IMR-90 (cell line): ENCODE measurements at regions not wholly inside any gene's neighbourhood (a gene's known extent, or its start where the extent isn't known, plus 50 kb on each side); places are given as distances from the start of the nearest gene placed in this dataset.

Source experiments
- ATAC-seq: fragments of 200-7000 bp; cut with Tn5 transposase; 2 replicates; pipeline ENCODE4 v1.9.1; 2020; ENCODE audit warnings: low read depth, mild to moderate bottlenecking, moderate library complexity
- BruUV-seq: library from RNA; stranded (reverse); fragments of 400-500 nt; replicated peaks from 2 replicates; lab custom pipeline; 2021; lab: Mats Ljungman, UMichigan
- CTCF ChIA-PET: fragments of 300-600 bp; formaldehyde crosslinking; extraction: SDS; loops from one replicate; lab custom pipeline; 2021; ENCODE audit warnings: antibody characterized with exemption; lab: Yijun Ruan, JAX
- POLR2A ChIA-PET: fragments of 300-600 bp; sonication (Branson Sonifier 250); formaldehyde crosslinking; loops from one replicate; lab custom pipeline; 2022; ENCODE audit warnings: antibody characterized with exemption; ENCODE audit not compliant: unreplicated experiment; lab: Charles Lee
- DNase-seq: peaks from one replicate; pipeline ENCODE4 v3.0.0; 2013
- H2AFZ ChIP-seq: replicated peaks from 2 replicates; pipeline ENCODE3; 2013; ENCODE audit warnings: low read length, mild to moderate bottlenecking; ENCODE audit not compliant: poor library complexity
- H2AK5ac ChIP-seq: 2 replicates; pipeline ENCODE4 v1.6.1; 2013; ENCODE audit warnings: low read depth, low read length, inconsistent platforms
- H2AK9ac ChIP-seq: replicated peaks from 2 replicates; pipeline ENCODE3; 2013; ENCODE audit warnings: mild to moderate bottlenecking, low read depth, low read length, moderate library complexity; ENCODE audit not compliant: poor library complexity
- H2BK120ac ChIP-seq: 2 replicates; pipeline ENCODE4 v1.6.1; 2013; ENCODE audit warnings: low read depth, low read length, inconsistent platforms
- H2BK15ac ChIP-seq: 3 replicates; pipeline ENCODE4 v1.6.1; 2013; ENCODE audit warnings: low read depth, low read length, inconsistent platforms
- H2BK20ac ChIP-seq: 2 replicates; pipeline ENCODE4 v1.6.1; 2013; ENCODE audit warnings: low read depth, mild to moderate bottlenecking, inconsistent platforms, low read length, moderate library complexity
- H2BK5ac ChIP-seq: 2 replicates; pipeline ENCODE4 v1.6.1; 2013; ENCODE audit warnings: mild to moderate bottlenecking, low read depth, low read length, inconsistent platforms; ENCODE audit not compliant: poor library complexity, severe bottlenecking
- H3K14ac ChIP-seq: replicated peaks from 2 replicates; pipeline ENCODE4 v1.6.1; 2013; ENCODE audit warnings: low read depth, low read length, inconsistent platforms
- H3K18ac ChIP-seq: 2 replicates; pipeline ENCODE4 v1.6.1; 2013; ENCODE audit warnings: low read depth, low read length, control low read depth
- H3K23ac ChIP-seq: 2 replicates; pipeline ENCODE4 v1.6.1; 2013; ENCODE audit warnings: low read depth, low read length, inconsistent platforms
- H3K27ac ChIP-seq: 2 replicates; pipeline ENCODE4 v1.5.1; 2013; ENCODE audit warnings: mild to moderate bottlenecking, control low read depth, low read length; ENCODE audit not compliant: insufficient read depth
- H3K27me3 ChIP-seq: 2 replicates; pipeline ENCODE4 v1.6.1; 2013; ENCODE audit warnings: low read length; ENCODE audit not compliant: control insufficient read depth, insufficient read depth
- H3K36me3 ChIP-seq: 2 replicates; pipeline ENCODE4 v1.6.1; 2013; ENCODE audit warnings: low read length, mixed read lengths; ENCODE audit not compliant: control insufficient read depth, insufficient read depth
- H3K4ac ChIP-seq: 2 replicates; pipeline ENCODE4 v1.6.1; 2013; ENCODE audit warnings: low read depth, low read length, inconsistent platforms
- H3K4me1 ChIP-seq: 2 replicates; pipeline ENCODE4 v1.6.1; 2013; ENCODE audit warnings: low read length, mixed read lengths; ENCODE audit not compliant: control insufficient read depth, insufficient read depth
- H3K4me2 ChIP-seq: 2 replicates; pipeline ENCODE4 v1.6.1; 2013; ENCODE audit warnings: low read depth, mild to moderate bottlenecking, control low read depth, low read length, moderate library complexity
- H3K4me3 ChIP-seq: 2 replicates; pipeline ENCODE4 v1.5.1; 2013; ENCODE audit warnings: low read depth, mild to moderate bottlenecking, control low read depth, low read length, moderate library complexity; ENCODE audit not compliant: insufficient read depth
- H3K56ac ChIP-seq: 2 replicates; pipeline ENCODE4 v1.6.1; 2013; ENCODE audit warnings: low read length, inconsistent platforms; ENCODE audit not compliant: insufficient read depth; ENCODE audit errors: extremely low read depth
- H3K79me1 ChIP-seq, 2 experiments: 2 replicates each; pipeline ENCODE4 v1.6.1; 2013; ENCODE audit warnings: low read length in 2 of 2, inconsistent platforms in 1 of 2, low read depth in 1 of 2
- H3K9ac ChIP-seq: 2 replicates; pipeline ENCODE4 v1.6.1; 2013; ENCODE audit warnings: low read depth, low read length, control low read depth
- H3K9me1 ChIP-seq: 2 replicates; pipeline ENCODE4 v1.6.1; 2013; ENCODE audit warnings: low read length, inconsistent platforms; ENCODE audit not compliant: insufficient read depth
- H3K9me3 ChIP-seq: 2 replicates; pipeline ENCODE4 v1.6.1; 2013; ENCODE audit warnings: low read length; ENCODE audit not compliant: control insufficient read depth, insufficient read depth
- H4K20me1 ChIP-seq: 2 replicates; pipeline ENCODE4 v1.6.1; 2013; ENCODE audit warnings: low read length, inconsistent platforms; ENCODE audit not compliant: insufficient read depth
- H4K5ac ChIP-seq: 2 replicates; pipeline ENCODE4 v1.6.1; 2013; ENCODE audit warnings: mild to moderate bottlenecking, low read depth, low read length, control low read depth
- H4K8ac ChIP-seq, 2 experiments: 2 replicates each; pipeline ENCODE4 v1.6.1; 2013; ENCODE audit warnings: low read depth in 2 of 2, low read length in 2 of 2, control low read depth in 1 of 2, inconsistent platforms in 1 of 2
- H4K91ac ChIP-seq: 2 replicates; pipeline ENCODE4 v1.6.1; 2013; ENCODE audit warnings: low read depth, low read length, inconsistent platforms; ENCODE audit not compliant: insufficient read depth
- BHLHE40 ChIP-seq: fragments of 150-350 bp; IDR thresholded peaks from 2 replicates; pipeline ENCODE4 v1.6.1; 2016; ENCODE audit warnings: mild to moderate bottlenecking, low read depth, low read length
- CHD1 ChIP-seq: IDR thresholded peaks from 2 replicates; pipeline ENCODE4 v1.6.1; 2012; ENCODE audit warnings: low read depth, low read length, improper control_type of control experiment
- MAZ ChIP-seq: IDR thresholded peaks from 2 replicates; pipeline ENCODE4 v1.6.1; 2012; ENCODE audit warnings: low read depth, mild to moderate bottlenecking, low read length, improper control_type of control experiment, moderate library complexity, borderline replicate concordance
- NFE2L2 ChIP-seq: fragments of 150-350 bp; IDR thresholded peaks from 2 replicates; pipeline ENCODE4 v1.6.1; 2016; ENCODE audit warnings: low read depth, mild to moderate bottlenecking, low read length
- POLR2A ChIP-seq: IDR thresholded peaks from 2 replicates; pipeline ENCODE4 v1.6.1; 2012; ENCODE audit warnings: mild to moderate bottlenecking, low read depth, low read length
- WGBS, 2 experiments: methylation state at CpG; one replicate each; pipeline versions ENCODE4 v1.1.5 to v1.1.7; 2013; ENCODE audit warnings: missing lambda C conversion rate in 2 of 2; ENCODE audit not compliant: insufficient read length in 1 of 2; ENCODE audit errors: extremely low coverage in 2 of 2; 5-methylcytosine and 5-hydroxymethylcytosine counted together
- dilution Hi-C: fragments of 300-500 bp; cut with HindIII; formaldehyde crosslinking; loops from one replicate; pipeline ENCODE4 v1.14.3; 2018; ENCODE audit warnings: low sequenced_read_pairs; ENCODE audit not compliant: unreplicated experiment
- in situ Hi-C: fragments of 300-500 bp; cut with MboI; formaldehyde crosslinking; loops from 3 replicates; pipeline ENCODE4 v1.14.3; 2019; ENCODE audit warnings: low sequenced_read_pairs, inconsistent platforms, mixed read lengths
- intact Hi-C: fragments of 100-400 bp; cut with micrococcal nuclease; formaldehyde crosslinking; loops from 2 replicates; pipeline ENCODE4 v1.10.0; 2022
- TF ChIP-seq, protein P1 (sequence below): fragments of 150-350 bp; IDR thresholded peaks from 2 replicates; pipeline ENCODE4 v1.6.1; 2017; ENCODE audit warnings: mild to moderate bottlenecking, antibody characterized with exemption, low read length, low read depth
- TF ChIP-seq, protein P2 (sequence below): conservative IDR thresholded peaks from 2 replicates; pipeline ENCODE4 v1.5.1; 2012; ENCODE audit warnings: mild to moderate bottlenecking, low read depth, low read length, improper control_type of control experiment

DNA sequence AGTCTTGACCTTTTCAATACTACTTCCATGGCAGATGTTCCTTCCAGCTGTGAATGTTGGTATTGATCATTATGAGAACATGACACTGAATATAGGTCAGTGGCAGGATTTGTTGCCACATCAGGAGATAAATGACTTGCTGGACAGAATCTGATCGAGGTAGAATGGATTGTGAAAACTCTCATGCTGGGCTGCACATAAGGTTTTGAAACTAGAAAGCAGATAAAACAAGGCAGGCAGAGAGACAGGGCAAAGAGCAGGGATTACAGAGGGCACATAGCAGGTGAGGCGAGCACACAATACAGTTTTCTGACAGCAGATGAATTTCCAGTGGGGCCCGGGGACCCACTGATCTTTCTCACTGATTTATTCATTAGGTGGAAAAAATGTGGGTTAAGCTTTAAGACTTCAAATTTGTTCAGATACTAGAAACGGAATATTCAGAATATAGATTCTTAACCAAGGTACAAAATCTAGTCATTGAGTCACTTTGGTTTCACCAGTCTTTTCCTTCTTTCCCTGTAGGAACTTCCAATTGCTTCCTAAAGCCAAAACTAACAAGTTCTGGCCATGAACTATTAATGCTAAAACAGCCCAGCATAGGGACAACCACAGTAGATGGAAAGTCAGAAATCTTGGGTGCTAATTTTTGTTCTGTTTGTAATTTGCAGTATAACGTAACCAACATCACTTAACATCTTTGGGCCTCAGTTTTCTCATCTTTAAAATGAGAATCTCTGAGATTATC, 296.0 kb upstream of the PTBP2 start:
- in situ Hi-C loops = no loop called here
- no peaks in the 10 kb centered on the region for H3K9me3 ChIP-seq
- CTCF ChIA-PET = interaction anchor here (0.6 kb wide), 3 partner anchors 11 to 287 kb away, joined by 5 to 12 read pairs (median 5); no protein-coding TSS in a partner anchor

More for the DNA sequence above, 296.0 kb upstream of the PTBP2 start:
- Histone ChIP-seq H3K36me3 (no peaks in the 10 kb centered on the region), H3K4me3 (no peak overlapping the region), H4K20me1 (no peaks in the 10 kb centered on the region), H3K4me1 (no peaks in the 10 kb centered on the region), H2BK20ac (no peak overlapping the region), H4K5ac (no peak overlapping the region), H2AFZ (no peak overlapping the region), H3K4ac (no peak overlapping the region), H3K9ac (no peak overlapping the region), H3K14ac (no peak overlapping the region), H2BK120ac (no peak overlapping the region), H4K8ac (no peak overlapping the region), H2AK5ac (no peak overlapping the region), H4K91ac (no peak overlapping the region), H3K27me3 (no peaks in the 10 kb centered on the region), H2AK9ac (no peak overlapping the region), H3K4me2 (no peak overlapping the region), H2BK15ac (no peak overlapping the region), H3K23ac (no peak overlapping the region), H3K27ac (no peak overlapping the region), H2BK5ac (no peak overlapping the region), H3K56ac (no peak overlapping the region), H3K9me1 (no peaks in the 10 kb centered on the region), H3K18ac (no peak overlapping the region), H3K79me1 (no peaks in the 10 kb centered on the region)
- dilution Hi-C loops = no loop called here
- TF ChIP-seq, protein P1, sequence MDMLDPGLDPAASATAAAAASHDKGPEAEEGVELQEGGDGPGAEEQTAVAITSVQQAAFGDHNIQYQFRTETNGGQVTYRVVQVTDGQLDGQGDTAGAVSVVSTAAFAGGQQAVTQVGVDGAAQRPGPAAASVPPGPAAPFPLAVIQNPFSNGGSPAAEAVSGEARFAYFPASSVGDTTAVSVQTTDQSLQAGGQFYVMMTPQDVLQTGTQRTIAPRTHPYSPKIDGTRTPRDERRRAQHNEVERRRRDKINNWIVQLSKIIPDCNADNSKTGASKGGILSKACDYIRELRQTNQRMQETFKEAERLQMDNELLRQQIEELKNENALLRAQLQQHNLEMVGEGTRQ = no peak
- TF ChIP-seq BHLHE40 (no peak), NFE2L2 (no peak), MAZ (no peak), POLR2A (no peak), CHD1 (no peak)
- TF ChIP-seq, protein P2, sequence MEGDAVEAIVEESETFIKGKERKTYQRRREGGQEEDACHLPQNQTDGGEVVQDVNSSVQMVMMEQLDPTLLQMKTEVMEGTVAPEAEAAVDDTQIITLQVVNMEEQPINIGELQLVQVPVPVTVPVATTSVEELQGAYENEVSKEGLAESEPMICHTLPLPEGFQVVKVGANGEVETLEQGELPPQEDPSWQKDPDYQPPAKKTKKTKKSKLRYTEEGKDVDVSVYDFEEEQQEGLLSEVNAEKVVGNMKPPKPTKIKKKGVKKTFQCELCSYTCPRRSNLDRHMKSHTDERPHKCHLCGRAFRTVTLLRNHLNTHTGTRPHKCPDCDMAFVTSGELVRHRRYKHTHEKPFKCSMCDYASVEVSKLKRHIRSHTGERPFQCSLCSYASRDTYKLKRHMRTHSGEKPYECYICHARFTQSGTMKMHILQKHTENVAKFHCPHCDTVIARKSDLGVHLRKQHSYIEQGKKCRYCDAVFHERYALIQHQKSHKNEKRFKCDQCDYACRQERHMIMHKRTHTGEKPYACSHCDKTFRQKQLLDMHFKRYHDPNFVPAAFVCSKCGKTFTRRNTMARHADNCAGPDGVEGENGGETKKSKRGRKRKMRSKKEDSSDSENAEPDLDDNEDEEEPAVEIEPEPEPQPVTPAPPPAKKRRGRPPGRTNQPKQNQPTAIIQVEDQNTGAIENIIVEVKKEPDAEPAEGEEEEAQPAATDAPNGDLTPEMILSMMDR = no peak
- intact Hi-C loops = no loop called here
- no peak for ATAC-seq
- DNase-seq = no peak
- POLR2A ChIA-PET = no interaction called here
- 57% methylated on average over 1 of the region's 5 CpGs; no CpG with 5 or more reads in 1 of the 2 experiments for WGBS, 2 experiments
- BruUV-seq = no TSS peak
